ENCODE measurements at regions not wholly inside any gene's neighbourhood (a gene's known extent, or its start where the extent isn't known, plus 50 kb on each side); places are given as distances from the start of the nearest gene placed in this dataset.

DNA sequence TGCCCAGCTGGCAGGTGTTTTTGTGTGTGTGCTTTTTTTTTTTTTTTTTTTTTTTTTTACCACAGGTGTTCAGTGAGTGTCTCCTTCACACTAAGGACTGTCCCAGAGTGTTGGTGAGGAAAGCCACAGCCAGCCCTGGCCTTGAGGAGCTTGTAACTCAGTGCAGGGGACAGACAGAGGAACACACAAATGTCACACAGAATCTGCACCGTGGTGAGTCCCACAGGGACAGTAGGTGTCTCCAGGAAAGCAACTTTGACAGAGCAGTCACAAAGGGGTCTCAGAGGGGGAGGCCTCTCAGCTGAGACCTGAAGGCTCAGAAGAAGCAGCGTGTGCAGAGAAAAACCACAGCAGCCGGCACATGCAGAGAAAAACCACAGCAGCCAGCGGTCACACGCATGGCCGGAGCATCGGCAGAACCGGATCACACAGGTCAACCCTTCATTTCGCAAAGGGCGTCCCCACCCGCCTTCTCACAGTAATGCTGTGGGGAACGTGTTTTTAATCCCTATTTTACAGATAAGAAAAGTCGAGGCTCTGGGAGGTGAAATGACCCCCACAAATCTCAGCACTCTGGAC is 101.7 kb upstream of the PRR5 start:
- H4K20me1 ChIP-seq (ENCODE audit: insufficient read depth, low read length), result no peaks in the 10 kb centered on the region
- no peak overlapping the region for H2AFZ ChIP-seq (ENCODE audit: low read depth, low read length)
- peak overlapping the region; percentile 41 for H3K4me2 ChIP-seq (ENCODE audit: low read length)
- H3K4me3 ChIP-seq (ENCODE audit: low read length), result no peak overlapping the region
- H3K36me3 ChIP-seq (replicated peaks; ENCODE audit: low read depth, low read length), result no peaks in the 10 kb centered on the region
- no peak overlapping the region for H3K27ac ChIP-seq (ENCODE audit: low read length)
- no peak for TF ChIP-seq EZH2phosphoT487 (IDR thresholded peaks at IDR 0.05; ENCODE audit: low read depth)
- TF ChIP-seq CTCF (IDR thresholded peaks at IDR 0.05; ENCODE audit: low read depth, low read length), result no peak
- no peaks in the 10 kb centered on the region for H3K79me2 ChIP-seq (ENCODE audit: low read length)
- peaks cover 21% of the 10 kb centered on the region for H3K4me1 ChIP-seq (ENCODE audit: low read length)
- no peak overlapping the region for H3K9ac ChIP-seq (ENCODE audit: low read length)
- peaks cover 64% of the 10 kb centered on the region for H3K27me3 ChIP-seq (ENCODE audit: low read depth, low read length)
- no peaks in the 10 kb centered on the region for H3K9me3 ChIP-seq (ENCODE audit: insufficient read depth, low read length)

- Histone ChIP-seq H3K36me3 (replicated peaks; ENCODE audit: low read depth, low read length) (no peaks in the 10 kb centered on the region), H3K4me1 (ENCODE audit: low read length) (peaks cover 21% of the 10 kb centered on the region), H3K4me3 (ENCODE audit: low read length) (no peak overlapping the region), H3K27me3 (ENCODE audit: low read depth, low read length) (peaks cover 71% of the 10 kb centered on the region), H2AFZ (ENCODE audit: low read depth, low read length) (no peak overlapping the region), H3K79me2 (ENCODE audit: low read length) (no peaks in the 10 kb centered on the region), H3K9ac (ENCODE audit: low read length) (no peak overlapping the region), H3K4me2 (ENCODE audit: low read length) (peak overlapping the region; percentile 41), H3K9me3 (ENCODE audit: insufficient read depth, low read length) (no peaks in the 10 kb centered on the region), H3K27ac (ENCODE audit: low read length) (no peak overlapping the region), H4K20me1 (ENCODE audit: insufficient read depth, low read length) (no peaks in the 10 kb centered on the region)
- TF ChIP-seq EZH2phosphoT487 (IDR thresholded peaks at IDR 0.05; ENCODE audit: low read depth), result no peak
- TF ChIP-seq CTCF (IDR thresholded peaks at IDR 0.05; ENCODE audit: low read depth, low read length), result no peak
These were observed 101.6 kb upstream of the RTL6 start for GRCh38 chr22:44599500-44600140.

DNA sequence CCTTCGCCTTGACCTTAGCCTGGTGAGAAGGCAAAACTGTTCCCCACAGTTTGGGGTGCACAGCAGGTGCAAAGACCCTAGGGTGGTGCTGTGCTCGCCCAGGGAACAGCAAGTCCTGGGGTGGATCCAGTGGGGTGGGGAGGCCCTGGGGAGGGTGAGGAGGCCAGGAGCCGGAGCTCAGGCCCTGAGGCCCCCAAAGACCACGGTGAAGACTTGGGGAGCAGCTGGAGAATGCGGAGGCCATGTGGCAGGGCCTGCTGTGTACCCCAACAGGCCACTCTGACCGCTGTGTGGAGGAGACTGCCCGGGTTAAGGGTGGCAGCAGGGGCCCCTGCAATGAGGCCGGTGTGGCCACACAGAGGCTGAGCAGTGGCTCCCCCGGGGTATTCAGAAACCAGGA is 101.1 kb upstream of the RTL6 start:
- no peaks in the 10 kb centered on the region for H3K36me3 ChIP-seq (replicated peaks; ENCODE audit: low read depth, low read length)
- H3K4me3 ChIP-seq (ENCODE audit: low read length), result no peak overlapping the region
- H4K20me1 ChIP-seq (ENCODE audit: insufficient read depth, low read length), result no peaks in the 10 kb centered on the region
- H2AFZ ChIP-seq (ENCODE audit: low read depth, low read length), result no peak overlapping the region
- H3K27me3 ChIP-seq (ENCODE audit: low read depth, low read length), result peaks cover 68% of the 10 kb centered on the region
- H3K9ac ChIP-seq (ENCODE audit: low read length), result no peak overlapping the region
- TF ChIP-seq CTCF (IDR thresholded peaks at IDR 0.05; ENCODE audit: low read depth, low read length) (no peak), EZH2phosphoT487 (IDR thresholded peaks at IDR 0.05; ENCODE audit: low read depth) (no peak)
- no peaks in the 10 kb centered on the region for H3K9me3 ChIP-seq (ENCODE audit: insufficient read depth, low read length)
- H3K79me2 ChIP-seq (ENCODE audit: low read length), result no peaks in the 10 kb centered on the region
- peaks cover 21% of the 10 kb centered on the region for H3K4me1 ChIP-seq (ENCODE audit: low read length)
- H3K27ac ChIP-seq (ENCODE audit: low read length), result no peak overlapping the region
- H3K4me2 ChIP-seq (ENCODE audit: low read length), result no peak overlapping the region

GRCh38 chr22:44597616-44598015 is 99.6 kb upstream of the RTL6 start:
- no peak overlapping the region for H3K27ac ChIP-seq (ENCODE audit: low read length)
- H3K4me3 ChIP-seq (ENCODE audit: low read length), result no peak overlapping the region
- no peaks in the 10 kb centered on the region for H3K9me3 ChIP-seq (ENCODE audit: insufficient read depth, low read length)
- TF ChIP-seq EZH2phosphoT487 (IDR thresholded peaks at IDR 0.05; ENCODE audit: low read depth) (no peak), CTCF (IDR thresholded peaks at IDR 0.05; ENCODE audit: low read depth, low read length) (no peak)
- no peaks in the 10 kb centered on the region for H3K79me2 ChIP-seq (ENCODE audit: low read length)
- H3K9ac ChIP-seq (ENCODE audit: low read length), result no peak overlapping the region
- H3K4me2 ChIP-seq (ENCODE audit: low read length), result no peak overlapping the region
- peaks cover 21% of the 10 kb centered on the region for H3K4me1 ChIP-seq (ENCODE audit: low read length)
- H3K27me3 ChIP-seq (ENCODE audit: low read depth, low read length), result peaks cover 72% of the 10 kb centered on the region
- H3K36me3 ChIP-seq (replicated peaks; ENCODE audit: low read depth, low read length), result no peaks in the 10 kb centered on the region
- H2AFZ ChIP-seq (ENCODE audit: low read depth, low read length), result no peak overlapping the region
- H4K20me1 ChIP-seq (ENCODE audit: insufficient read depth, low read length), result no peaks in the 10 kb centered on the region

Measured in OCI-LY3 (cell line).